CD14-positive monocyte (primary cell): ENCODE measurements at regions not wholly inside any gene's neighbourhood (a gene's known extent, or its start where the extent isn't known, plus 50 kb on each side); places are given as distances from the start of the nearest gene placed in this dataset.

Experiments
- DNase-seq, 3 donors: peaks; one replicate each; pipeline ENCODE4 v3.0.0-alpha.2; 2011 to 2022
- H2AFZ ChIP-seq: 2 replicates; pipeline ENCODE4 v1.6.0; 2012; ENCODE audit warnings: mild to moderate bottlenecking, low read depth, low read length, inconsistent platforms; ENCODE audit not compliant: insufficient read depth, poor library complexity, severe bottlenecking
- H3K27ac ChIP-seq, 2 donors: 1 replicate in 1 of 2; 2 replicates in 1 of 2; pipeline ENCODE4 v1.5.1; 2012 to 2013; ENCODE audit warnings: low read length in 2 of 2, control low read depth in 1 of 2, inconsistent platforms in 1 of 2, low read depth in 1 of 2, mild to moderate bottlenecking in 1 of 2
- H3K27me3 ChIP-seq, 2 donors: one replicate each; pipeline versions ENCODE4 v1.6.0 to v1.6.1; 2011 to 2013; ENCODE audit warnings: low read length in 2 of 2; ENCODE audit not compliant: control insufficient read depth in 2 of 2, insufficient read depth in 2 of 2
- H3K36me3 ChIP-seq, 2 donors: replicated peaks in 1 of 2; 1 replicate in 1 of 2; 2 replicates in 1 of 2; pipeline versions ENCODE4 v1.5.1 to v1.6.1; 2012 to 2013; ENCODE audit warnings: low read length in 2 of 2, control low read depth in 1 of 2, inconsistent platforms in 1 of 2, mild to moderate bottlenecking in 1 of 2; ENCODE audit not compliant: insufficient read depth in 2 of 2, control insufficient read depth in 1 of 2
- H3K4me1 ChIP-seq, 2 donors: 1 replicate in 1 of 2; 2 replicates in 1 of 2; pipeline versions ENCODE4 v1.5.1 to v1.6.1; 2012 to 2013; ENCODE audit warnings: low read length in 2 of 2, control low read depth in 1 of 2, inconsistent platforms in 1 of 2, mild to moderate bottlenecking in 1 of 2, moderate library complexity in 1 of 2; ENCODE audit not compliant: insufficient read depth in 2 of 2, control insufficient read depth in 1 of 2
- H3K4me2 ChIP-seq: replicated peaks from 2 replicates; pipeline ENCODE3; 2012; ENCODE audit warnings: low read length, moderate library complexity, mild to moderate bottlenecking; ENCODE audit not compliant: poor library complexity, severe bottlenecking; ENCODE audit errors: extremely low read depth
- H3K4me3 ChIP-seq, 3 experiments: fragments of 200-600 bp in 1 of 3; sonication (generic) in 1 of 3; replicated peaks in 1 of 3; 1 replicate in 2 of 3; 2 replicates in 1 of 3; pipeline ENCODE4 v1.5.1; 2011 to 2013; ENCODE audit warnings: low read length in 3 of 3, mild to moderate bottlenecking in 3 of 3, control low read depth in 2 of 3, low read depth in 2 of 3, inconsistent platforms in 1 of 3, moderate library complexity in 1 of 3
- H3K79me2 ChIP-seq: 2 replicates; pipeline ENCODE4 v1.6.0; 2012; ENCODE audit warnings: mild to moderate bottlenecking, control low read depth, inconsistent platforms, low read length, moderate library complexity; ENCODE audit not compliant: insufficient read depth
- H3K9ac ChIP-seq: 2 replicates; pipeline ENCODE4 v1.6.0; 2017; ENCODE audit warnings: low read length, mild to moderate bottlenecking; ENCODE audit not compliant: insufficient read depth, poor library complexity, severe bottlenecking
- H3K9me3 ChIP-seq, 2 donors: replicated peaks in 1 of 2; 1 replicate in 1 of 2; 2 replicates in 1 of 2; pipeline versions ENCODE4 v1.5.1 to v1.6.1; 2012 to 2013; ENCODE audit warnings: low read length in 2 of 2, control low read depth in 1 of 2; ENCODE audit not compliant: control insufficient read depth in 1 of 2, insufficient read depth in 1 of 2
- H4K20me1 ChIP-seq: 2 replicates; pipeline ENCODE4 v1.6.0; 2012; ENCODE audit warnings: mild to moderate bottlenecking, low read length, control low read depth, moderate library complexity; ENCODE audit not compliant: insufficient read depth
- H3K27ac Mint-ChIP-seq, 7 donors: one replicate each; pipeline ENCODE4 v1.8.0; 2020; ENCODE audit warnings: mild to moderate bottlenecking in 7 of 7, mixed read lengths in 7 of 7, moderate library complexity in 6 of 7, inconsistent platforms in 2 of 7
- H3K27me3 Mint-ChIP-seq, 3 donors: one replicate each; pipeline ENCODE4 v1.8.0; 2021 to 2022; ENCODE audit warnings: low read depth in 3 of 3, mild to moderate bottlenecking in 3 of 3, mixed read lengths in 3 of 3, moderate library complexity in 3 of 3, inconsistent platforms in 1 of 3
- H3K36me3 Mint-ChIP-seq, 2 donors: one replicate each; pipeline ENCODE4 v1.8.0; 2020; ENCODE audit warnings: mixed read lengths in 2 of 2, inconsistent platforms in 1 of 2, mild to moderate bottlenecking in 1 of 2
- H3K4me1 Mint-ChIP-seq: one replicate; pipeline ENCODE4 v1.8.0; 2020; ENCODE audit warnings: mild to moderate bottlenecking, mixed read lengths
- H3K4me3 Mint-ChIP-seq, 2 donors: one replicate each; pipeline ENCODE4 v1.8.0; 2020; ENCODE audit warnings: mild to moderate bottlenecking in 2 of 2, mixed read lengths in 2 of 2, moderate library complexity in 1 of 2
- H3K9me3 Mint-ChIP-seq, 7 donors: one replicate each; pipeline ENCODE4 v1.8.0; 2020 to 2022; ENCODE audit warnings: mixed read lengths in 7 of 7, mild to moderate bottlenecking in 6 of 7, moderate library complexity in 6 of 7, inconsistent platforms in 2 of 7
- CTCF ChIP-seq: fragments of 200-600 bp; IDR thresholded peaks from one replicate; pipeline ENCODE4 v1.8.0; 2022; ENCODE audit warnings: antibody characterized with exemption, mild to moderate bottlenecking
- WGBS: methylation state at CpG from one replicate; pipeline ENCODE4 v1.1.5; 2013; ENCODE audit warnings: missing lambda C conversion rate; ENCODE audit not compliant: insufficient coverage; 5-methylcytosine and 5-hydroxymethylcytosine counted together
- intact Hi-C, 2 donors: fragments of 100-400 bp; cut with micrococcal nuclease; formaldehyde crosslinking; loops; one replicate each; pipeline versions ENCODE4 v1.15.0 to v1.15.1; 2023

- H4K20me1 ChIP-seq = no peaks in the 10 kb centered on the region
- Mint-ChIP-seq H3K36me3 (no peaks in the 10 kb centered on the region), H3K4me1 (no peaks in the 10 kb centered on the region), H3K27ac (peak overlapping the region in 1 of 7 donors; percentile 54), H3K9me3 (peaks cover 0 to 3% (median 0%) of the 10 kb centered on the region in 7 donors), H3K4me3 (no peak overlapping the region), H3K27me3 (peaks cover 4 to 25% (median 8%) of the 10 kb centered on the region in 3 donors)
- no peaks in the 10 kb centered on the region for H3K27me3 ChIP-seq
- no peak overlapping the region for H3K4me2 ChIP-seq
- H3K4me3 ChIP-seq = no peak overlapping the region
- 83% methylated on average over 3 of the region's 4 CpGs for WGBS
- H3K9me3 ChIP-seq = no peaks in the 10 kb centered on the region
- H3K9ac ChIP-seq = no peak overlapping the region
- no peak for DNase-seq
- intact Hi-C loops = no loop called here
- H3K4me1 ChIP-seq = no peaks in the 10 kb centered on the region
- H2AFZ ChIP-seq = no peak overlapping the region
- H3K79me2 ChIP-seq = no peaks in the 10 kb centered on the region
- TF ChIP-seq CTCF = no peak
- H3K36me3 ChIP-seq = no peaks in the 10 kb centered on the region
- no peak overlapping the region for H3K27ac ChIP-seq
These were observed 346.1 kb downstream of the SIPA1L2 start for GRCh38 chr1:232283864-232284263.

GRCh38 chr1:232282498-232282897 is 347.4 kb downstream of the SIPA1L2 start:
- no peak overlapping the region for H3K27ac ChIP-seq
- H3K36me3 ChIP-seq = no peaks in the 10 kb centered on the region
- H3K27ac Mint-ChIP-seq = no peak overlapping the region
- no peak overlapping the region for H3K4me3 ChIP-seq
- H3K4me2 ChIP-seq = no peak overlapping the region
- no peak overlapping the region for H3K4me3 Mint-ChIP-seq
- H3K9me3 Mint-ChIP-seq = peaks cover 0 to 2% (median 0%) of the 10 kb centered on the region in 7 donors
- H3K4me1 Mint-ChIP-seq = no peaks in the 10 kb centered on the region
- no peaks in the 10 kb centered on the region for H3K4me1 ChIP-seq
- no peaks in the 10 kb centered on the region for H3K9me3 ChIP-seq
- DNase-seq = no peak
- TF ChIP-seq CTCF = no peak
- intact Hi-C loops = no loop called here
- no peak overlapping the region for H3K9ac ChIP-seq
- no peaks in the 10 kb centered on the region for H3K79me2 ChIP-seq
- H4K20me1 ChIP-seq = no peaks in the 10 kb centered on the region
- no peak overlapping the region for H2AFZ ChIP-seq
- no peaks in the 10 kb centered on the region for H3K36me3 Mint-ChIP-seq
- peaks cover 5 to 25% (median 8%) of the 10 kb centered on the region in 3 donors for H3K27me3 Mint-ChIP-seq
- WGBS = no CpG with 5 or more reads among the region's 1 CpG
- H3K27me3 ChIP-seq = no peaks in the 10 kb centered on the region
